Uterus (tissue), 3 donors: ENCODE measurements at regions not wholly inside any gene's neighbourhood (a gene's known extent, or its start where the extent isn't known, plus 50 kb on each side); places are given as distances from the start of the nearest gene placed in this dataset.
A peak's percentile ranks its signal among the peaks of the same experiment; 100 is the strongest.
"Not testable (repeated sequence)": the region's sequence is repeated elsewhere in the genome, so short reads cannot be mapped to it uniquely, and the experiment has no call there.

Experiments
- DNase-seq, 2 donors: peaks; one replicate each; pipeline ENCODE4 v3.0.0-alpha.2; 2019 to 2020
- H3K27ac ChIP-seq, 2 donors: fragments of 200-600 bp; sonication (generic); 1 replicate in 1 of 2; 2 replicates in 1 of 2; pipeline ENCODE4 v1.5.1; 2016 to 2018
- H3K27me3 ChIP-seq, 2 donors: fragments of 200-600 bp; sonication (generic); one replicate each; pipeline ENCODE4 v1.5.1; 2018 to 2019; ENCODE audit warnings: control low read depth in 1 of 2
- H3K36me3 ChIP-seq, 2 donors: fragments of 200-600 bp; sonication (generic); one replicate each; pipeline ENCODE4 v1.5.1; 2019; ENCODE audit warnings: control low read depth in 1 of 2
- H3K4me1 ChIP-seq, 2 donors: fragments of 200-600 bp; sonication (generic); one replicate each; pipeline ENCODE4 v1.5.1; 2018 to 2019; ENCODE audit warnings: control low read depth in 1 of 2
- H3K4me3 ChIP-seq, 2 donors: fragments of 200-600 bp; sonication (generic); 1 replicate in 1 of 2; 2 replicates in 1 of 2; pipeline ENCODE4 v1.5.1; 2018 to 2019; ENCODE audit warnings: mild to moderate bottlenecking in 1 of 2
- H3K9me3 ChIP-seq, 2 donors: fragments of 200-600 bp; sonication (generic); one replicate each; pipeline ENCODE4 v1.5.1; 2019; ENCODE audit warnings: control low read depth in 1 of 2
- POLR2A ChIP-seq, 2 donors: fragments of 450-650 bp; IDR thresholded peaks; one replicate each; pipeline ENCODE4 v1.6.1; 2016; ENCODE audit warnings: antibody characterized with exemption in 2 of 2, mild to moderate bottlenecking in 1 of 2, moderate library complexity in 1 of 2
- intact Hi-C: fragments of 100-400 bp; cut with DNase I; formaldehyde crosslinking; loops from one replicate; pipeline ENCODE4 v1.15.1; 2023; ENCODE audit warnings: low total_unique reads
- TF ChIP-seq, protein P1 (sequence below), 4 experiments: fragments of 200-600 bp in 2 of 4; fragments of 450-650 bp in 2 of 4; sonication (generic) in 2 of 4; IDR thresholded peaks; one replicate each; pipeline ENCODE4 v1.5.1; 2016 to 2019; ENCODE audit warnings: antibody characterized with exemption in 4 of 4, mild to moderate bottlenecking in 2 of 4, moderate library complexity in 1 of 4
- donor health status: DM: yes; HTN: yes; CAD: no.

- TF ChIP-seq POLR2A (IDR thresholded peaks at IDR 0.05): no peak
- TF ChIP-seq, protein P1, sequence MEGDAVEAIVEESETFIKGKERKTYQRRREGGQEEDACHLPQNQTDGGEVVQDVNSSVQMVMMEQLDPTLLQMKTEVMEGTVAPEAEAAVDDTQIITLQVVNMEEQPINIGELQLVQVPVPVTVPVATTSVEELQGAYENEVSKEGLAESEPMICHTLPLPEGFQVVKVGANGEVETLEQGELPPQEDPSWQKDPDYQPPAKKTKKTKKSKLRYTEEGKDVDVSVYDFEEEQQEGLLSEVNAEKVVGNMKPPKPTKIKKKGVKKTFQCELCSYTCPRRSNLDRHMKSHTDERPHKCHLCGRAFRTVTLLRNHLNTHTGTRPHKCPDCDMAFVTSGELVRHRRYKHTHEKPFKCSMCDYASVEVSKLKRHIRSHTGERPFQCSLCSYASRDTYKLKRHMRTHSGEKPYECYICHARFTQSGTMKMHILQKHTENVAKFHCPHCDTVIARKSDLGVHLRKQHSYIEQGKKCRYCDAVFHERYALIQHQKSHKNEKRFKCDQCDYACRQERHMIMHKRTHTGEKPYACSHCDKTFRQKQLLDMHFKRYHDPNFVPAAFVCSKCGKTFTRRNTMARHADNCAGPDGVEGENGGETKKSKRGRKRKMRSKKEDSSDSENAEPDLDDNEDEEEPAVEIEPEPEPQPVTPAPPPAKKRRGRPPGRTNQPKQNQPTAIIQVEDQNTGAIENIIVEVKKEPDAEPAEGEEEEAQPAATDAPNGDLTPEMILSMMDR (IDR thresholded peaks at IDR 0.05): no peak
- Histone ChIP-seq H3K27ac (no peak overlapping the region), H3K36me3 (no peaks in the 10 kb centered on the region), H3K9me3 (no peaks in the 10 kb centered on the region), H3K4me3 (no peak overlapping the region), H3K27me3 (no peaks in the 10 kb centered on the region), H3K4me1 (peaks cover 0 to 3% of the 10 kb centered on the region in 2 donors)
- DNase-seq: no peak
- intact Hi-C loops: no loop called here
Measured at GRCh38 chr9:86573886-86574285, 219.7 kb upstream of the TUT7 start.

GRCh38 chr9:86572904-86573303 is 218.7 kb upstream of the TUT7 start:
- no peak overlapping the region for H3K4me3 ChIP-seq
- no peaks in the 10 kb centered on the region for H3K36me3 ChIP-seq
- H3K27me3 ChIP-seq: no peaks in the 10 kb centered on the region
- peaks cover 0 to 3% of the 10 kb centered on the region in 2 donors for H3K4me1 ChIP-seq
- intact Hi-C loops: no loop called here
- no peak overlapping the region for H3K27ac ChIP-seq
- no peaks in the 10 kb centered on the region for H3K9me3 ChIP-seq
- no peak for DNase-seq
- TF ChIP-seq POLR2A (IDR thresholded peaks at IDR 0.05): no peak
- TF ChIP-seq, protein P1 (IDR thresholded peaks at IDR 0.05): no peak

DNA sequence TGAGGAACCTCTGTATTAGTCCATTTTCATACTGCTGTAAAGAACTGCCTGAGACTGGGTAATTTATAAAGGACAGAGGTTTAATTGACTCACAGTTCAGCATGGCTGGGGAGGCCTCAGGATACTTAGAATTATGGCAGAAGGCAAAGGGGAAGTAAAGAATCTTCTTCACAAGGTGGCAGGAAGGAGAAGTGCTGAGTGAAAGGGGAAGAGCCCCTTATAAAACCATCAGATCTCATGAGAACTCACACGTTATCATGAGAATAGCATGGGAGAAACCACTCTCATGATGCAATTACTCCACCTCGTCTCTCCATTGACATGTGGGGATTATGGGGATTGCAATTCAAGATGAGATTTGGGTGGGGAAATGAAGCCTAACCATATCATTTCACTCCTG is 211.4 kb upstream of the TUT7 start:
- H3K4me3 ChIP-seq, DNase-seq, H3K27me3 ChIP-seq, H3K36me3 ChIP-seq, intact Hi-C loops, H3K9me3 ChIP-seq, H3K4me1 ChIP-seq, H3K27ac ChIP-seq: not testable (repeated sequence)

GRCh38 chr9:86563936-86564335 is 209.7 kb upstream of the TUT7 start:
- Histone ChIP-seq H3K4me3 (no peak overlapping the region), H3K27me3 (no peaks in the 10 kb centered on the region), H3K9me3 (no peaks in the 10 kb centered on the region), H3K27ac (peak overlapping the region; percentile 58 to 77), H3K36me3 (no peaks in the 10 kb centered on the region), H3K4me1 (peaks cover 0 to 4% of the 10 kb centered on the region in 2 donors)
- no peak for DNase-seq
- TF ChIP-seq, protein P1 (IDR thresholded peaks at IDR 0.05): no peak
- TF ChIP-seq POLR2A (IDR thresholded peaks at IDR 0.05): no peak
- intact Hi-C loops: no loop called here

DNA sequence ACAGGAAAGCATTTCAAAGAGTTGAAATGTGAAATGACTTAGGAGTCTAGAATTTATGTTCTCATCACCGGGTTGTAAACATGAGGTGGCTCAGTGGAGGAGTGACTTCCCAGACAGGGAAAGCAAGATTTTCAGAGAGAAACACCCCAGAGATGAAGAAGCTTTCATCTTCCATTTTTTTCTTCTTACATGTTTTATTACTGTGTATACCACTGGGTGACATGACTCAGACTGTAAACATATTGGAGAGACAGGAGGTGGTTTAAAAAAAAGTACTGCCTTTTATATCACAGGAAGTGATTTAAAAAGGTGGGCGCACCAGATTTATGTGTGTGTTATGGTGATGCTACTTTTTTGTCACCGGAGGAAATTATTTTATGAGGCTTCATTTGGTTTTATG is 209.1 kb upstream of the TUT7 start:
- Histone ChIP-seq H3K4me3 (no peak overlapping the region), H3K9me3 (no peaks in the 10 kb centered on the region), H3K27me3 (no peaks in the 10 kb centered on the region), H3K27ac (peak overlapping the region; percentile 58 to 77), H3K36me3 (no peaks in the 10 kb centered on the region), H3K4me1 (peaks cover 0 to 4% of the 10 kb centered on the region in 2 donors)
- TF ChIP-seq POLR2A (IDR thresholded peaks at IDR 0.05): no peak
- TF ChIP-seq, protein P1 (IDR thresholded peaks at IDR 0.05): no peak
- no peak for DNase-seq
- intact Hi-C loops: no loop called here

DNA sequence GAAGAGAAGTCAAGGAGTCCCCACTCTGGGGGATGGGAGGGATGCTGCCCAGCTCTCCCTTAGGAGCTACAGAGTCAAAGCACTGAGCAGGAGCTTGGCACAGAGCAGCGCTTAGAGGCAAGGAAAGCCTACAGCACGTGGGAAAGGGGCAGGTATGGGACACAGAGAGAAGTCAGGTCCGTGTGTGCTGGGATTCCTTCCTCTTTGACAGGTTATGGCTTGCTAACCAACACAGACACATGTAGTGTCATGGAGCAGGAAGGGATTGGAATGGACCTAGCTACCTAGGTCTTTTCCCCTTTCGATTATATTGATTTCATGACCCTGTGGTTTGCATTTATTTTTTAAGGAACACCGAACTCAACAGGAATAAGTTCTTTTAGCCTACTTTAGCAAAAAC is 208.5 kb upstream of the TUT7 start:
- TF ChIP-seq, protein P1 (IDR thresholded peaks at IDR 0.05): no peak
- TF ChIP-seq POLR2A (IDR thresholded peaks at IDR 0.05): no peak
- Histone ChIP-seq H3K4me3 (no peak overlapping the region), H3K4me1 (peaks cover 0 to 4% of the 10 kb centered on the region in 2 donors), H3K36me3 (no peaks in the 10 kb centered on the region), H3K9me3 (no peaks in the 10 kb centered on the region), H3K27ac (peak overlapping the region; percentile 58 to 77), H3K27me3 (no peaks in the 10 kb centered on the region)
- intact Hi-C loops: no loop called here
- no peak for DNase-seq
